HG02610 (cell line): ENCODE measurements at regions not wholly inside any gene's neighbourhood (a gene's known extent, or its start where the extent isn't known, plus 50 kb on each side); places are given as distances from the start of the nearest gene placed in this dataset.

Experiments
- ATAC-seq: cut with Tn5 transposase; IDR thresholded peaks from one replicate; pipeline ENCODE4 v1.9.1; 2021; ENCODE audit warnings: mild to moderate bottlenecking, moderate library complexity; ENCODE audit not compliant: unreplicated experiment

- ATAC-seq = no peak
These were observed 74.6 kb upstream of the NPAS1 start for GRCh38 chr19:46944918-46945628.

GRCh38 chr19:46945694-46946489 lies 73.7 kb upstream of the NPAS1 start:
- ATAC-seq = no peak

- no peak for ATAC-seq
These were observed 72.9 kb upstream of the NPAS1 start for GRCh38 chr19:46946611-46947238.

- no peak for ATAC-seq
These were observed 71.8 kb upstream of the NPAS1 start for GRCh38 chr19:46947866-46948265.

GRCh38 chr19:46950526-46951170 lies 69.0 kb upstream of the NPAS1 start:
- no peak for ATAC-seq

GRCh38 chr19:46951171-46951986 lies 68.3 kb upstream of the NPAS1 start:
- ATAC-seq = no peak

- no peak for ATAC-seq
These were observed 66.8 kb upstream of the NPAS1 start for GRCh38 chr19:46952874-46953273.

GRCh38 chr19:46953955-46954501 lies 65.6 kb upstream of the NPAS1 start:
- ATAC-seq = no peak

GRCh38 chr19:46954502-46954992 lies 65.1 kb upstream of the NPAS1 start:
- no peak for ATAC-seq

GRCh38 chr19:46954993-46955812 lies 64.4 kb upstream of the NPAS1 start:
- ATAC-seq = no peak

- no peak for ATAC-seq
These were observed 63.7 kb upstream of the NPAS1 start for GRCh38 chr19:46955813-46956371.

- no peak for ATAC-seq
These were observed 61.1 kb upstream of the NPAS1 start for GRCh38 chr19:46958532-46958931.

GRCh38 chr19:46959894-46960556 lies 59.6 kb upstream of the NPAS1 start:
- ATAC-seq = no peak

- ATAC-seq = no peak
These were observed 57.5 kb upstream of the NPAS1 start for GRCh38 chr19:46962030-46962570.

- ATAC-seq = no peak
These were observed 56.4 kb upstream of the NPAS1 start for GRCh38 chr19:46963093-46963734.

- no peak for ATAC-seq
These were observed 52.0 kb upstream of the NPAS1 start for GRCh38 chr19:46967578-46968032.
